H9 (cell line): ENCODE measurements at regions not wholly inside any gene's neighbourhood (a gene's known extent, or its start where the extent isn't known, plus 50 kb on each side); places are given as distances from the start of the nearest gene placed in this dataset.

Experiments
- DNase-seq: peaks from one replicate; pipeline ENCODE4 v3.0.0-alpha.2; 2017
- H2AFZ ChIP-seq: one replicate; pipeline ENCODE4 v1.6.1; 2013; ENCODE audit warnings: mild to moderate bottlenecking, low read length, control low read depth, moderate library complexity
- H2AK5ac ChIP-seq: 2 replicates; pipeline ENCODE4 v1.6.1; 2013; ENCODE audit warnings: low read length, control low read depth, mixed read lengths; ENCODE audit not compliant: insufficient read length
- H2BK120ac ChIP-seq: one replicate; pipeline ENCODE4 v1.6.1; 2013; ENCODE audit warnings: low read depth, mild to moderate bottlenecking, low read length, control low read depth, inconsistent platforms; ENCODE audit not compliant: poor library complexity, severe bottlenecking
- H2BK12ac ChIP-seq: 2 replicates; pipeline ENCODE4 v1.6.1; 2013; ENCODE audit warnings: low read length, control low read depth, mixed read lengths, low read depth; ENCODE audit not compliant: insufficient read length
- H2BK15ac ChIP-seq: 2 replicates; pipeline ENCODE4 v1.6.1; 2013; ENCODE audit warnings: low read depth, low read length, control low read depth
- H2BK20ac ChIP-seq: one replicate; pipeline ENCODE4 v1.6.1; 2013; ENCODE audit warnings: low read depth, mild to moderate bottlenecking, low read length, control low read depth, inconsistent platforms; ENCODE audit not compliant: poor library complexity, severe bottlenecking
- H2BK5ac ChIP-seq: 2 replicates; pipeline ENCODE4 v1.6.1; 2013; ENCODE audit warnings: low read length, control low read depth, mixed read lengths; ENCODE audit not compliant: insufficient read length
- H3K14ac ChIP-seq: 2 replicates; pipeline ENCODE4 v1.6.1; 2013; ENCODE audit warnings: low read length, control low read depth; ENCODE audit not compliant: insufficient read depth
- H3K18ac ChIP-seq: 2 replicates; pipeline ENCODE4 v1.6.1; 2013; ENCODE audit warnings: low read depth, mild to moderate bottlenecking, mixed read lengths, low read length, control low read depth; ENCODE audit not compliant: insufficient read length
- H3K23ac ChIP-seq: 2 replicates; pipeline ENCODE4 v1.6.1; 2013; ENCODE audit warnings: low read length, control low read depth, mixed read lengths, low read depth; ENCODE audit not compliant: insufficient read length
- H3K23me2 ChIP-seq: 2 replicates; pipeline ENCODE4 v1.6.1; 2013; ENCODE audit warnings: low read depth, mild to moderate bottlenecking, mixed read lengths, low read length, control low read depth; ENCODE audit not compliant: insufficient read length, poor library complexity, severe bottlenecking
- H3K27ac ChIP-seq: 2 replicates; pipeline ENCODE4 v1.5.1; 2013; ENCODE audit warnings: low read length, control low read depth, mixed read lengths, low read depth; ENCODE audit not compliant: insufficient read length
- H3K27me3 ChIP-seq: 2 replicates; pipeline ENCODE4 v1.6.1; 2013; ENCODE audit warnings: low read length, control low read depth, inconsistent platforms; ENCODE audit not compliant: insufficient read depth
- H3K4ac ChIP-seq: 2 replicates; pipeline ENCODE4 v1.6.1; 2013; ENCODE audit warnings: low read depth, mild to moderate bottlenecking, control low read depth, inconsistent platforms, low read length, moderate library complexity
- H3K4me1 ChIP-seq: 2 replicates; pipeline ENCODE4 v1.6.1; 2013; ENCODE audit warnings: low read length, control low read depth, inconsistent platforms; ENCODE audit not compliant: insufficient read depth
- H3K4me2 ChIP-seq: 2 replicates; pipeline ENCODE4 v1.6.1; 2013; ENCODE audit warnings: low read length, control low read depth, mixed read lengths; ENCODE audit not compliant: insufficient read length, insufficient read depth
- H3K56ac ChIP-seq: 2 replicates; pipeline ENCODE4 v1.6.1; 2013; ENCODE audit warnings: low read depth, mild to moderate bottlenecking, mixed read lengths, low read length, control low read depth; ENCODE audit not compliant: insufficient read length
- H3K79me1 ChIP-seq: 2 replicates; pipeline ENCODE4 v1.6.1; 2013; ENCODE audit warnings: low read depth, mild to moderate bottlenecking, moderate library complexity, low read length, control low read depth, inconsistent platforms; ENCODE audit not compliant: insufficient read depth, poor library complexity, severe bottlenecking
- H3K79me2 ChIP-seq: 2 replicates; pipeline ENCODE4 v1.6.1; 2013; ENCODE audit warnings: low read length, control low read depth, inconsistent platforms; ENCODE audit not compliant: insufficient read depth
- H3K9ac ChIP-seq: 2 replicates; pipeline ENCODE4 v1.6.1; 2013; ENCODE audit warnings: low read length, control low read depth, mixed read lengths; ENCODE audit not compliant: insufficient read length; ENCODE audit errors: extremely low read depth
- H3K9me3 ChIP-seq: one replicate; pipeline ENCODE4 v1.6.1; 2013; ENCODE audit warnings: low read depth, low read length, inconsistent platforms; ENCODE audit not compliant: control insufficient read depth
- H3T11ph ChIP-seq: one replicate; pipeline ENCODE4 v1.6.1; 2013; ENCODE audit warnings: mild to moderate bottlenecking, low read length, control low read depth, inconsistent platforms
- H4K20me1 ChIP-seq: one replicate; pipeline ENCODE4 v1.6.1; 2013; ENCODE audit not compliant: control insufficient read depth, insufficient read length, insufficient read depth
- H4K5ac ChIP-seq: 2 replicates; pipeline ENCODE4 v1.6.1; 2013; ENCODE audit warnings: low read depth, mild to moderate bottlenecking, mixed read lengths, low read length, control low read depth; ENCODE audit not compliant: insufficient read length
- H4K8ac ChIP-seq: replicated peaks from 2 replicates; pipeline ENCODE4 v1.6.1; 2013; ENCODE audit warnings: low read length, control low read depth, mixed read lengths, low read depth; ENCODE audit not compliant: insufficient read length
- H4K91ac ChIP-seq: 2 replicates; pipeline ENCODE4 v1.6.1; 2013; ENCODE audit warnings: low read depth, mild to moderate bottlenecking, moderate library complexity, mixed read lengths, low read length, control low read depth; ENCODE audit not compliant: insufficient read length
- H3K27ac Mint-ChIP-seq, 3 experiments: 2 replicates in 2 of 3; 3 replicates in 1 of 3; pipeline ENCODE4 v1.8.0; 2020 to 2021; ENCODE audit warnings: mixed read lengths in 3 of 3, mild to moderate bottlenecking in 1 of 3, moderate library complexity in 1 of 3
- H3K27me3 Mint-ChIP-seq: 2 replicates; pipeline ENCODE4 v1.8.0; 2021; ENCODE audit warnings: low read depth, mild to moderate bottlenecking, moderate library complexity, mixed read lengths
- H3K36me3 Mint-ChIP-seq, 3 experiments: 2 replicates in 2 of 3; 3 replicates in 1 of 3; pipeline ENCODE4 v1.8.0; 2020 to 2021; ENCODE audit warnings: low read depth in 3 of 3, mixed read lengths in 3 of 3; ENCODE audit not compliant: insufficient read depth in 1 of 3
- H3K4me1 Mint-ChIP-seq, 2 experiments: 2 replicates each; pipeline ENCODE4 v1.8.0; 2020; ENCODE audit warnings: mixed read lengths in 2 of 2
- H3K4me3 Mint-ChIP-seq, 2 experiments: 2 replicates in 1 of 2; 3 replicates in 1 of 2; pipeline ENCODE4 v1.8.0; 2020 to 2021; ENCODE audit warnings: mild to moderate bottlenecking in 2 of 2, mixed read lengths in 2 of 2, moderate library complexity in 1 of 2
- H3K9me3 Mint-ChIP-seq, 2 experiments: 2 replicates in 1 of 2; 3 replicates in 1 of 2; pipeline ENCODE4 v1.8.0; 2020; ENCODE audit warnings: mild to moderate bottlenecking in 2 of 2, mixed read lengths in 2 of 2, moderate library complexity in 1 of 2
- CTCF ChIP-seq: fragments of 200-600 bp; sonication (generic); conservative IDR thresholded peaks from 3 replicates; pipeline ENCODE4 v1.8.0; 2021; ENCODE audit warnings: antibody characterized with exemption, mild to moderate bottlenecking
- WGBS: extraction: QIAGEN DNeasy Blood & Tissue Kit; methylation state at CpG from one replicate; pipeline ENCODE4 v1.1.7; 2013; ENCODE audit warnings: missing lambda C conversion rate, low lambda C conversion rate, mixed read lengths; ENCODE audit not compliant: insufficient read length; ENCODE audit errors: extremely low coverage; 5-methylcytosine and 5-hydroxymethylcytosine counted together

GRCh38 chr10:47092376-47092775 is 181.1 kb downstream of the PTPN20 start:
- H3K27me3 Mint-ChIP-seq: no peaks in the 10 kb centered on the region; the same call in 1 of the 2 replicates
- no peak overlapping the region for H3K56ac ChIP-seq
- no peak overlapping the region for H2BK20ac ChIP-seq
- no peak overlapping the region for H3K4me2 ChIP-seq
- no peak overlapping the region for H3K27ac ChIP-seq
- no peak overlapping the region for H2BK5ac ChIP-seq
- no peak for TF ChIP-seq CTCF
- no peak overlapping the region for H3T11ph ChIP-seq
- no peak overlapping the region for H3K14ac ChIP-seq
- H3K23me2 ChIP-seq: no peaks in the 10 kb centered on the region
- H2BK15ac ChIP-seq: no peak overlapping the region
- H2BK120ac ChIP-seq: no peak overlapping the region
- no peak overlapping the region for H2BK12ac ChIP-seq
- H3K36me3 Mint-ChIP-seq: no peaks in the 10 kb centered on the region; a peak in 2 of 7 replicates
- no peak overlapping the region for H4K91ac ChIP-seq
- no peak overlapping the region for H3K18ac ChIP-seq
- H4K20me1 ChIP-seq: no peaks in the 10 kb centered on the region
- no peaks in the 10 kb centered on the region for H3K9me3 ChIP-seq
- H3K4me1 Mint-ChIP-seq: peaks cover 0 to 5% of the 10 kb centered on the region in 2 experiments; a peak in 2 of 4 replicates
- peaks cover 6 to 15% of the 10 kb centered on the region in 2 experiments; a peak in 4 of 5 replicates for H3K9me3 Mint-ChIP-seq
- H3K4me3 Mint-ChIP-seq: no peak overlapping the region
- no peak overlapping the region for H3K23ac ChIP-seq
- H3K4me1 ChIP-seq: no peaks in the 10 kb centered on the region
- H4K8ac ChIP-seq: no peak overlapping the region
- no peak overlapping the region for H3K9ac ChIP-seq
- H2AK5ac ChIP-seq: no peak overlapping the region
- no peaks in the 10 kb centered on the region for H3K27me3 ChIP-seq
- H3K79me2 ChIP-seq: no peaks in the 10 kb centered on the region
- H4K5ac ChIP-seq: no peak overlapping the region
- H3K4ac ChIP-seq: no peak overlapping the region
- no peaks in the 10 kb centered on the region for H3K79me1 ChIP-seq
- no peak overlapping the region for H2AFZ ChIP-seq
- no peak overlapping the region; a peak in 1 of 7 replicates for H3K27ac Mint-ChIP-seq
- no CpG with 5 or more reads among the region's 4 CpGs for WGBS
- DNase-seq: no peak
